Stomach (tissue), 4 donors: ENCODE measurements at regions not wholly inside any gene's neighbourhood (a gene's known extent, or its start where the extent isn't known, plus 50 kb on each side); places are given as distances from the start of the nearest gene placed in this dataset.

ENCODE experiments used
- EP300 ChIP-seq: sonication (generic); formaldehyde crosslinking; IDR thresholded peaks from one replicate; pipeline ENCODE4 v1.6.1; 2017; ENCODE audit warnings: antibody characterized with exemption
- POLR2A ChIP-seq, 4 donors: fragments of 450-650 bp; IDR thresholded peaks; one replicate each; pipeline ENCODE4 v1.6.1; 2016; ENCODE audit warnings: antibody characterized with exemption in 4 of 4, control low read depth in 2 of 4, mild to moderate bottlenecking in 1 of 4, moderate library complexity in 1 of 4
- POLR2AphosphoS5 ChIP-seq, 3 donors: sonication (generic); formaldehyde crosslinking; IDR thresholded peaks; one replicate each; pipeline ENCODE4 v1.6.1; 2016; ENCODE audit warnings: antibody characterized with exemption in 3 of 3
- TF ChIP-seq, protein P1 (sequence below), 7 experiments: fragments of 450-650 bp in 4 of 7; fragments of 200-600 bp in 3 of 7; sonication (generic) in 3 of 7; IDR thresholded peaks; one replicate each; pipeline ENCODE4 v1.5.1; 2016 to 2019; ENCODE audit warnings: antibody characterized with exemption in 7 of 7, control low read depth in 2 of 7, mild to moderate bottlenecking in 1 of 7

DNA sequence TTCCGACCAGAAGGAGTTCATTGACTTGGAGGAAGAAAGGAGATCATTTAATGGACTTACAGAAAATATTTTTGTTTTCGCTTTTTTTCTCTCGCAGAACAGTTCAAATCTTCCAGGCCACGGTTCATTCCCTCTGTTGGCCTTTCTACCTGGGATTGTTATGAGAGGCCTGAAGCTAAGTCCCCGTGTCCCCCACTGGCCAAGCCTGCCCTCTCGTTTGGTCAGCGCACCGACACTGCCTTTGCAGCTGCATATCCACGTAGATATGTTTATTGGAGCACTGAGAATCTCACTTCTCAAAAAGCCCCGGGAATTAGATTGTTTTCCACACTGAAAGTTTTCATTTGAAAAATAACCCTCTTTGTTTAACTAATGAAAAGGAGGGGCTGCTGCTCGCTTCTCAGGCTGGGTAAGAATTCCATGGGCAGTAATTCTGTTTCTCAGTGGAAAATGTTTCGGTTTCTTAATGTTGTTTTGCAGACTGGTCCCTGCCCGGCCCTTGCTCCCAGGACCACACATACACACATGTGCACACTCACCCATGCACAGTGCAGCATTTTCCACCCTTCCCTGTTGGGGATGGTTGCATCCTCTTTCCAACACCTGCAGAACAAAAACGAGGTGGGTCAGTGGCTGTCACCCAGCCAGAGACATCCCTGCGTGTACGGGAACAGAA is 655.7 kb downstream of the BNC2 start:
- TF ChIP-seq, protein P1, sequence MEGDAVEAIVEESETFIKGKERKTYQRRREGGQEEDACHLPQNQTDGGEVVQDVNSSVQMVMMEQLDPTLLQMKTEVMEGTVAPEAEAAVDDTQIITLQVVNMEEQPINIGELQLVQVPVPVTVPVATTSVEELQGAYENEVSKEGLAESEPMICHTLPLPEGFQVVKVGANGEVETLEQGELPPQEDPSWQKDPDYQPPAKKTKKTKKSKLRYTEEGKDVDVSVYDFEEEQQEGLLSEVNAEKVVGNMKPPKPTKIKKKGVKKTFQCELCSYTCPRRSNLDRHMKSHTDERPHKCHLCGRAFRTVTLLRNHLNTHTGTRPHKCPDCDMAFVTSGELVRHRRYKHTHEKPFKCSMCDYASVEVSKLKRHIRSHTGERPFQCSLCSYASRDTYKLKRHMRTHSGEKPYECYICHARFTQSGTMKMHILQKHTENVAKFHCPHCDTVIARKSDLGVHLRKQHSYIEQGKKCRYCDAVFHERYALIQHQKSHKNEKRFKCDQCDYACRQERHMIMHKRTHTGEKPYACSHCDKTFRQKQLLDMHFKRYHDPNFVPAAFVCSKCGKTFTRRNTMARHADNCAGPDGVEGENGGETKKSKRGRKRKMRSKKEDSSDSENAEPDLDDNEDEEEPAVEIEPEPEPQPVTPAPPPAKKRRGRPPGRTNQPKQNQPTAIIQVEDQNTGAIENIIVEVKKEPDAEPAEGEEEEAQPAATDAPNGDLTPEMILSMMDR (IDR thresholded peaks at IDR 0.05), result no peak
- TF ChIP-seq POLR2A (IDR thresholded peaks at IDR 0.05), result no peak
- no peak for TF ChIP-seq EP300
- no peak for TF ChIP-seq POLR2AphosphoS5 (IDR thresholded peaks at IDR 0.05)
